ENCODE measurements at regions not wholly inside any gene's neighbourhood (a gene's known extent, or its start where the extent isn't known, plus 50 kb on each side); places are given as distances from the start of the nearest gene placed in this dataset.

- Histone ChIP-seq H3K4me3 (no peak overlapping the region), H3K4me1 (ENCODE audit: insufficient read depth) (no peaks in the 10 kb centered on the region), H3K27me3 (no peaks in the 10 kb centered on the region), H3K27ac (no peak overlapping the region), H3K9me3 (no peaks in the 10 kb centered on the region), H3K36me3 (no peaks in the 10 kb centered on the region)
- no peak for DNase-seq
- TF ChIP-seq POLR2A (IDR thresholded peaks at IDR 0.05) (no peak), EP300 (IDR thresholded peaks at IDR 0.05) (no peak)
- intact Hi-C loops (cut with DNase I) = no loop called here
Measured at GRCh38 chr10:65751218-65751617, 1174.6 kb upstream of the LRRTM3 start.

- H3K9me3 ChIP-seq = no peaks in the 10 kb centered on the region
- WGBS, 3 donors = 83 to 90% (median 88%) methylated on average over 1 of the region's 1 CpG
- TF ChIP-seq CTCF (IDR thresholded peaks at IDR 0.05) = no peak
- no peak for TF ChIP-seq EP300 (IDR thresholded peaks at IDR 0.05)
- TF ChIP-seq POLR2A (IDR thresholded peaks at IDR 0.05) = no peak
Measured at GRCh38 chr10:65751896-65752295, 1173.9 kb upstream of the LRRTM3 start.

GRCh38 chr10:65753532-65753931 lies 1172.3 kb upstream of the LRRTM3 start:
- intact Hi-C loops (cut with DNase I) = no loop called here
- TF ChIP-seq EP300 (IDR thresholded peaks at IDR 0.05) = no peak
- no peak for TF ChIP-seq POLR2A (IDR thresholded peaks at IDR 0.05)
- no peak for TF ChIP-seq CTCF (IDR thresholded peaks at IDR 0.05)
- Histone ChIP-seq H3K27ac (no peak overlapping the region), H3K36me3 (no peaks in the 10 kb centered on the region), H3K9me3 (no peaks in the 10 kb centered on the region), H3K4me3 (no peak overlapping the region), H3K4me1 (ENCODE audit: insufficient read depth) (no peaks in the 10 kb centered on the region), H3K27me3 (no peaks in the 10 kb centered on the region)
- no peak for DNase-seq
- WGBS, 3 donors = 65 to 77% (median 66%) methylated on average over 1 of the region's 1 CpG

More at GRCh38 chr10:65751896-65752295, 1173.9 kb upstream of the LRRTM3 start:
- intact Hi-C loops (cut with DNase I) = no loop called here
- Histone ChIP-seq H3K4me1 (ENCODE audit: insufficient read depth) (no peaks in the 10 kb centered on the region), H3K27ac (no peak overlapping the region), H3K27me3 (no peaks in the 10 kb centered on the region), H3K4me3 (no peak overlapping the region), H3K36me3 (no peaks in the 10 kb centered on the region)
- DNase-seq = no peak

- intact Hi-C loops (cut with DNase I) = no loop called here
- no peaks in the 10 kb centered on the region for H3K9me3 ChIP-seq
- DNase-seq = no peak
- no peak overlapping the region for H3K4me3 ChIP-seq
- no peaks in the 10 kb centered on the region for H3K27me3 ChIP-seq
- no peaks in the 10 kb centered on the region for H3K4me1 ChIP-seq (ENCODE audit: insufficient read depth)
- H3K27ac ChIP-seq = no peak overlapping the region
- H3K36me3 ChIP-seq = no peaks in the 10 kb centered on the region
- 48 to 78% (median 71%) methylated on average over 2 of the region's 2 CpGs for WGBS, 3 donors
- TF ChIP-seq CTCF (IDR thresholded peaks at IDR 0.05) (no peak), EP300 (IDR thresholded peaks at IDR 0.05) (no peak), POLR2A (IDR thresholded peaks at IDR 0.05) (no peak)
Measured at GRCh38 chr10:65754112-65754511, 1171.7 kb upstream of the LRRTM3 start.

GRCh38 chr10:65762311-65762710 lies 1163.5 kb upstream of the LRRTM3 start:
- H3K27ac ChIP-seq = no peak overlapping the region
- WGBS, 3 donors = 95 to 98% (median 97%) methylated on average over 3 of the region's 3 CpGs
- no peaks in the 10 kb centered on the region for H3K36me3 ChIP-seq
- no peaks in the 10 kb centered on the region for H3K27me3 ChIP-seq
- no peak for DNase-seq
- intact Hi-C loops (cut with DNase I) = no loop called here
- H3K4me3 ChIP-seq = no peak overlapping the region
- H3K4me1 ChIP-seq (ENCODE audit: insufficient read depth) = no peaks in the 10 kb centered on the region
- H3K9me3 ChIP-seq = no peaks in the 10 kb centered on the region
- TF ChIP-seq POLR2A (IDR thresholded peaks at IDR 0.05) (no peak), EP300 (IDR thresholded peaks at IDR 0.05) (no peak), CTCF (IDR thresholded peaks at IDR 0.05) (no peak)
